Uterus (tissue), 2 donors: ENCODE measurements at regions not wholly inside any gene's neighbourhood (a gene's known extent, or its start where the extent isn't known, plus 50 kb on each side); places are given as distances from the start of the nearest gene placed in this dataset.

ENCODE experiments used
- CTCF ChIP-seq, 4 experiments: fragments of 200-600 bp in 2 of 4; fragments of 450-650 bp in 2 of 4; sonication (generic) in 2 of 4; IDR thresholded peaks; one replicate each; pipeline ENCODE4 v1.5.1; 2016 to 2019; ENCODE audit warnings: antibody characterized with exemption in 4 of 4, mild to moderate bottlenecking in 2 of 4, moderate library complexity in 1 of 4
- POLR2A ChIP-seq, 2 donors: fragments of 450-650 bp; IDR thresholded peaks; one replicate each; pipeline ENCODE4 v1.6.1; 2016; ENCODE audit warnings: antibody characterized with exemption in 2 of 2, mild to moderate bottlenecking in 1 of 2, moderate library complexity in 1 of 2

GRCh38 chr6:1103021-1103420 is 208.9 kb upstream of the FOXQ1 start:
- TF ChIP-seq CTCF (IDR thresholded peaks at IDR 0.05) (no peak), POLR2A (IDR thresholded peaks at IDR 0.05) (no peak)
